Retinal pigment epithelial cell (primary cell): ENCODE measurements at regions not wholly inside any gene's neighbourhood (a gene's known extent, or its start where the extent isn't known, plus 50 kb on each side); places are given as distances from the start of the nearest gene placed in this dataset.
"Not testable (repeated sequence)": the region's sequence is repeated elsewhere in the genome, so short reads cannot be mapped to it uniquely, and the experiment has no call there.

Experiments
- DNase-seq: peaks from one replicate; pipeline ENCODE4 v3.0.0-alpha.2; 2010; ENCODE audit warnings: low read depth
- H3K4me3 ChIP-seq: 2 replicates; pipeline ENCODE4 v1.5.1; 2011; ENCODE audit warnings: mild to moderate bottlenecking, low read length, control low read depth, moderate library complexity
- TF ChIP-seq, protein P1 (sequence below): conservative IDR thresholded peaks from 2 replicates; pipeline ENCODE4 v1.5.1; 2011; ENCODE audit warnings: low read depth, low read length, control low read depth, inconsistent platforms

DNA sequence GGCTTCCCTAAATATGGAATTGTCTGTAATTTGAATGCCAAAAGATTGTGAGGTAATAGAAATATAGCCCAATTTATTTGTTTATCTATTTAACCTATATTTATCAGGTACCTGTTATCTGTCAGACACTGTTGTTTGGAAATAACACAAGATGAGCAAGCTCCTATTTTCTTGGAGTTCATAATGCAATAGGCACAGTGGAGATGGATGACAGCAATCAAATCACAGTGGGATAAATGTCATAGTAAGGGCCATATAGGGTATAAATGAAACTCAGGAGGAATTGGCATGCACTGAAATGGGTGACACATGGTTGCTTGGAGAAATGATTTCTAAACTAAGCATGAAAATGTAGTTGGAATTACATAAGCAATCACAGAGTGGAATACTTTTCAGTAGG, 761.8 kb upstream of the MBL2 start:
- H3K4me3 ChIP-seq = no peak overlapping the region
- TF ChIP-seq, protein P1, sequence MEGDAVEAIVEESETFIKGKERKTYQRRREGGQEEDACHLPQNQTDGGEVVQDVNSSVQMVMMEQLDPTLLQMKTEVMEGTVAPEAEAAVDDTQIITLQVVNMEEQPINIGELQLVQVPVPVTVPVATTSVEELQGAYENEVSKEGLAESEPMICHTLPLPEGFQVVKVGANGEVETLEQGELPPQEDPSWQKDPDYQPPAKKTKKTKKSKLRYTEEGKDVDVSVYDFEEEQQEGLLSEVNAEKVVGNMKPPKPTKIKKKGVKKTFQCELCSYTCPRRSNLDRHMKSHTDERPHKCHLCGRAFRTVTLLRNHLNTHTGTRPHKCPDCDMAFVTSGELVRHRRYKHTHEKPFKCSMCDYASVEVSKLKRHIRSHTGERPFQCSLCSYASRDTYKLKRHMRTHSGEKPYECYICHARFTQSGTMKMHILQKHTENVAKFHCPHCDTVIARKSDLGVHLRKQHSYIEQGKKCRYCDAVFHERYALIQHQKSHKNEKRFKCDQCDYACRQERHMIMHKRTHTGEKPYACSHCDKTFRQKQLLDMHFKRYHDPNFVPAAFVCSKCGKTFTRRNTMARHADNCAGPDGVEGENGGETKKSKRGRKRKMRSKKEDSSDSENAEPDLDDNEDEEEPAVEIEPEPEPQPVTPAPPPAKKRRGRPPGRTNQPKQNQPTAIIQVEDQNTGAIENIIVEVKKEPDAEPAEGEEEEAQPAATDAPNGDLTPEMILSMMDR = no peak
- DNase-seq = no peak

DNA sequence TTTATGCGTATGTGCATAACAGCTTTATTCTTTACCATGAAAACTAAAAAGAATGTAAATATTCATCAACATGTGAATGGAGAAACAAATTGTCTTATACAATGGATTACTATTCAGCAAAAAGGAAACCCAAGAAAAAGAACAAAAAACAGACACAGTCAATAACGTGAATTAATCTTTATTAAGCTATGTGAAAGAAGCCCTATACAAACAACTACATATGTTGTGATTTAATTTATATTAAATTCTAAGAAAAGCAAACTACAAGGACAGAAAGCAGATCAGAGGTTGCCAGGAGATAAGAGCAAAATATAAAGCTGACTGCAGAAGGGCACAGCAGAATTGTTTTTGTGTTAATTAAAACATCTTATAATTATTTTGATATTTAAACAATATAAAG, 756.4 kb upstream of the MBL2 start:
- H3K4me3 ChIP-seq = no peak overlapping the region
- TF ChIP-seq, protein P1 = no peak
- no peak for DNase-seq

DNA sequence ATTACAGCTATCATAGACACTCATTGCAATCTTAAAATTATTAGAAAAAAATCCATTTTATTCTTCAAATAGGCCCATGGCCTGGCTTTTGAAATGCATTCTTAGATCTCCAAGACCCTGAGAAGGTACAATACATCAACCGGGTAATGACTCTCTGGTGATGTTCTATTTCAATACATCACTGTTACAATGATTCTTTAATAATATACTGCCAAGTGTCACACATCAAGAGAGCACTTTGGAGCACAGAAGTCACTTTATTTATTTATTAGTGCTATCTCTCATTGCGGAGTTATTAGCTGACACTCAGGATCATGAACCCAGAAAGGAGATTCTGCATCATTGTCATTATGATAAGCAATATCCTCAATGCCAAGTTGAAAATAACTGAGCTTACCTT, 748.5 kb upstream of the MBL2 start:
- DNase-seq = no peak
- TF ChIP-seq, protein P1 = no peak
- no peak overlapping the region for H3K4me3 ChIP-seq

DNA sequence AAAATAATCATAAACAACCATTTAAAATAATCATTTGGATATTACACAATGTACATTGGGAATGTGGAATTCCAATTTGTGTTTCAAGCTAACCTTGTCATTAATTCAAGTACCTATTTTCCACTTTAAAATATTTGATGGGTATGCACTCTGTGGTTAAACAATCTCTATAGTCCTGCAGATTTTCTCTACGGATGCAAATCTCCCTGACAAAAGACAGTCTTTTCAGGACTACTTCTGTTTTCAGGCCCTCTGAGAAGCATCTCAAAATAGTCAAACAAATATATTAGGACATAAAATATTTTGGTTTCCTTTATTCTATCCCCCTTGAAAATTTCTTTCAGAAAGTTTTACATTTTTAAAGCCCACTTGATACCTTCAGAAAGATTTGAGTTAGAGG, 735.6 kb upstream of the MBL2 start:
- TF ChIP-seq, protein P1 = no peak
- no peak overlapping the region for H3K4me3 ChIP-seq
- DNase-seq = no peak

DNA sequence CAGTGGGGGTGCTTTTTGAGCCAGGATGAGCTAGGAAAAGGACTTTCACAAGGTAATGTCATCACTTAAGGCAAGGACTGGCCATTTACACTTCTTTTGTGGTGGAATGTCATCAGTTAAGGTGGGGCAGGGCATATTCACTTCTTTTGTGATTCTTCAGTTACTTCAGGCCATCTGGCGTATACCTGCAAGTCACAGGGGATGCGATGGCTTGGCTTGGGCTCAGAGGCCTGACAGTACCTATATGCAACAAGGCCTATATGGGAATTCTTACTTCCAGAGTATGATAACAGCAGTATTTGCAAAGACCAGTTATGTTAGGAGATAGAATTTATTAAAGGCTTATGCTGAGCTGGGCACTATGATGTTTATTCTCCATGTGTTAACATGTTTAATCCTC, 731.9 kb upstream of the MBL2 start:
- H3K4me3 ChIP-seq, DNase-seq: not testable (repeated sequence)

DNA sequence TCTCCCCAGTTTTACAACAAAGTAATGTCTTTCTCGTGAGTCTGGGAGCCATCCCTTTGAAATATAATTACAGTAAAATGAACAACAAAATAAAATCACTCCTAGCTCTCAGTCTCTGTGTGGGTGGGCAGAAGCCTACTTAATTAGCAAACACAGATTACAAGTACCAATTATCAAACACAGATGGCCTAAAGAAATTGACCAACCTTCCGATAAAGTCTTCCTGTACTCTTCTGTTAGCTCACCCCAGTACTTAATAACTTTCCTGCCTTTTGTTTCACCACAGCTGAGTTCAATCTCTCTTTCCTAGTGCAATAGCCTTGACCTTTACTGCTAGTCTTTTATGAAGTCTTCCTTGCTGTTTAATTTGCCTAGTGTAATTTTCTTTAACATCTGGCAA, 719.2 kb upstream of the MBL2 start:
- TF ChIP-seq, protein P1 = no peak
- H3K4me3 ChIP-seq = no peak overlapping the region
- DNase-seq = no peak

DNA sequence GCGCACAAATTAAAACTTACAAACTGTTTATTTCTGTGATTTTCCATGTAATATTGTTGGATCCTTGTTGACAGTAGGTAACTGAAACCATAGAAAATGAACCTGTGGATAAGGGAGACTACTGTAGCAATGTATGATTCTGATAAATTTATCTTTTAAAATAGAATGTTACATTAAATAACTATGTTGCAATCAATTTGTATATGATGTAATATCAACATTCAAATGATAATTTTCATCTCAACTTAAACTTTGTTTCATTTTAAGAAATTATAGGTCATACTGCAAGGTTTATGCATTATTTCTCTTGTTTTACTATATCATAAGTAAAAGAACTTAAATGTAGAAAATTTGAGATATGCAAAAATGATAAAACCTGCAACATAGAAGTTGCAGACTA, 718.0 kb upstream of the MBL2 start:
- no peak overlapping the region for H3K4me3 ChIP-seq
- DNase-seq = no peak
- TF ChIP-seq, protein P1 = no peak
